COLO829 (cell line): ENCODE measurements at regions not wholly inside any gene's neighbourhood (a gene's known extent, or its start where the extent isn't known, plus 50 kb on each side); places are given as distances from the start of the nearest gene placed in this dataset.
"Not testable (repeated sequence)": the region's sequence is repeated elsewhere in the genome, so short reads cannot be mapped to it uniquely, and the experiment has no call there.

Experiments used
- DNase-seq: peaks from one replicate; pipeline ENCODE4 v3.0.0; 2012; ENCODE audit warnings: low spot score

DNA sequence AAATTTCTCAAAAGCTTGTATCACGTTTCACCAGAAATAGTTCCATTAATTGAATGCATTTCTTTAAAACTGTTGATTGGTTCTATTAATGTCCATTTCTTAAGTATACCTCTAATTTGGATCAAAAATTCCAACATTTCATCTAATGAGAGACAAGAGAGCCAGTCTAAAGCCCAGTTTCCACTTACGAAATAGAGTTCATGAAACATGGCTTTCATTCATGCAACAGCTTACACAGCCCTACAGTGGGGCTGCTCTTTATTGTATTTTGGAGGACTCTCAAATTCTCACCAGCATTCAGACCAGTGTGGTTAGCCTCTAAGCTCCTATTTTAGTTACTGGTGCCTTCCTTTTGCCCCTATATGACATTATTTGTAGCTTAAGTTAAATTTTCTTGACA lies 566.9 kb upstream of the RGMB start:
- DNase-seq: no peak

DNA sequence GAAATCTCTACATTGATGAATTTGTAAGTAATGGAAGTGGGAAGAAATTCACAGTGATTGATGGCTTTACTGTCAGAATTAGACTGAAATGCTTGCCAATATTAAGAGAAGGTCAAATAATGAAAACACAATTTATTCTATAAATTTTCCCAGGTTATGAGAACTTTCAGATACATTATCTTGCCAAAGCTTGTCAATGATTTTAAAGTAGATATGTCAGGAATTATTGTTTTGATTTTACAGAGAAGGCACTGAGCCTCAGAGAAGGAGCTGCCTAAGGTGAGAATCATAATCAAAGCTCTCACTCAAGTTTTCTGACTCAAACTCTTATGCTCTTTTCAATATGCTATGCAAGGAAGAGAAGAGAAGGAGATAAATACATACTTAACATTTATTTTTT lies 564.0 kb upstream of the RGMB start:
- DNase-seq: no peak

DNA sequence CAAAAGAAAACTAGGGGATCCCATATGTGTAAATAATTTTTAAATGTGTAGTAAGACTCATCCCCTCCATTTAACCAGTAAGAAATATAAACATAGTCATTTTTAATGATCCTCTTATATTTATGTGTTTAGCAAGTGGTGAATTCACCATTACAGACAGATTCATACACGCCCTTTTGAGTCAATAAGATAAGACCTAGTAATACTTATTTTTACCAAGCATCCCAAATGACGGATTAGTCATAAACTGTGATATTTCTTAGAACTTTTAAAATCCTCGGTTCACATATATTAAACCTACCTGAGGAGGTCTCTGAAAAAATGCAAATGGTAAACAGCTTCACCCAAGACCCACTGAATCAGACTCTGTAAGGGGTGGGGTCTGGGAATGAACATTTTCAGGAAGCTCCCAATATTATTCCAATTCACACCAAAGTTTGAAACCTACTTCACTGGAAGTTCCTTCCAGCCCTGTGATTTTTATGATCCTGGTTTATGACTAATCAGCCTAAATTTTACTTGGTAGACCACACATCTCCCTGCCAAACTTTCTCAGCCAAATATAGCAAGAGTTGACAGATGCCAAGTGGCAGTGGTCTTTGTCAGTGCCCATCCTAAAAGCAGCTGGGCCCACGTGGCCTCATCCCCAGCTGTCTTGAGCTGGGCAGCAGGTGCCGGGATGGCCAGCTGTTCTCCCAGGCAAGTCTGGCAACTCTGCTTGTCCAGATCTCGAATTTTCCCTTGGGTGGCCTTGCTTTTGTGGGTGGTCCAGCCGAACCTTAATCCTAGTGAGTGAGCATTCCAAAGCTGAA lies 559.0 kb upstream of the RGMB start:
- DNase-seq: no peak

DNA sequence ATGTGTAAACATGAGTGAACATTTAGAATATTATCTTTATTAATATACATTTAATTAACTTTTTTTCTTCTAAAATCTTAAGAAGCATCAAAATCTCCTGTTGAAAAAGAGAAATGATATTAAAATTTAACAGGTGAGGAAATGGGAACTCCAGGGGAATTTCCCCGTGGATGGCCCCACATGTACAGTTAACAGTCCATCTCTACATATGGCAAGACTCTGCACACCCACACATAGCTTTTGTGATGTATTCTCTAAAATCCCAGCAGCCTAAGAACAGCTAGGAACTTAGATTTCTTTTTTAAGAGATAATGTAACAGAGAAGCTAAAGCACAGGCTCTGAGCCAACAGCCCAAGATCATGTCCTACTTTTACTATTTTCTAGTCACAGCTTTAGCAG lies 556.3 kb upstream of the RGMB start:
- DNase-seq: no peak

DNA sequence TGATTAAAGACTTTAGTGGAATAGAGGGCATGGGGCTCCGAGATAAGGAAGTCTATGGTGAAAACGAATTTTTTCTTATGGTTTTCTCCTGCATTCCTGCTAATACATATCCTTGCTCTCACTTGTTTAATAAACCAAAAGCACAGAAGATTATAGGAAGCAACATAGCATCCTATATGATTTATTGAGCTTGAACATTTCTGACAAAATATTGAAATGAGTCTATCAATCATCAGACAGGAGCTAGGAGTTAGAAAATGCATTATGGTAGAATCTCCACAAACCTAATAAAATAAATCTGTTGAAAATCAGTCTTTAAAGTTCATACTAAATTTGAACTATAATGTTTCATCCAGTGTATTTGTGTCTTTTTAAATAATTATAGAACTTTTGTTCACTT lies 554.6 kb upstream of the RGMB start:
- DNase-seq: no peak

DNA sequence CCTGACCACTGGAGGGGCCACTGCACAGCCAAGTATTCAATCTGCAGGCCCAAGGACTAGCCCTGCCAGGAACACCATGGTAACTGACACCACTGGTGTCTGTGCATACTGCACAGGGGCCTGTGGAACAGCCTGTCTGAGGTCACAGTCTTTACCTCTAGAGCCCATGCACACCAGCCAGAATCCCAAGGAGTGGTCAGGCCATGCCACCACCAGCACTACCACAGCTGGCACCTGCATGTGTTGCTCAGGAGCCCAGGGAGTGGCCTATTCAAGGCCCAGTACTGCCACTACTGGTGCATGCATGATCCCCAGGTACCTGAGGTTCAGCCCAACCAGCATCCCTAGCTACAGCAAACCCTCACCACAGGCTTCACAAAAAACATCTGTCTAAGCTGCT lies 546.0 kb upstream of the RGMB start:
- DNase-seq: no peak

DNA sequence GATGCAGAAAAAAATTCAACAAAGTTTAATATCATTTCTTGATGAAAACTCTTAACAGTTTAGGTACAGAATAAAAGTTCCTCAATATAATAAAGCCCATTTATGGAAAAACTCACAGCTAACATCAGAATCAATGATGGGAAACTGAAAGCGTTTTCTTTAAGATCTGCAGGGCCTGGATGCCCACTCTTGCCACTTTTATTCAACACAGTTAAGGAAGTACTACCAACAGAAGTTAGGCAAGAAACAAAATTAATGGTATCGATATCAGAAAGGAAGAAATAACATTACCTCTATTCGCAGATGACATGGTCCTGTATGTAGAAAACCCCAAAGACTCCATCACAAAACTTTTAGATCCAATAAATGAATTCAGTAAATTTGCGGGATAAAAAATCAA lies 542.4 kb upstream of the RGMB start:
- no peak for DNase-seq

DNA sequence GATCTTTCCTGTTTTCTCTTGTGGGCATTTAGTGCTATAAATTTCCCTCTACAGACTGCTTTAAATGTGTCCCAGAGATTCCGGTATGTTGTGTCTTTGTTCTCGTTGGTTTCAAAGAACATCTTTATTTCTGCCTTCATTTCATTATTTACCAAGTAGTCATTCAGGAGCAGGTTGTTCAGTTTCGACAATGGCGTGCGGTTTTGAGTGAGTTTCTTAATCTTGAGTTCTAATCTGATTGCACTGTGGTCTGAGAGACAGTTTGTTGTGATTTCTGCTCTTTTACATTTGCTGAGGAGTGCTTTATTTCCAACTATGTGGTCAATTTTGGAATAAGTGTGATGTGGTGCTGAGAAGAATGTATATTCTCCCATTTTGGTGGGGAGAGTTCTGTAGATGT lies 535.7 kb upstream of the RGMB start:
- not testable (repeated sequence) for DNase-seq

DNA sequence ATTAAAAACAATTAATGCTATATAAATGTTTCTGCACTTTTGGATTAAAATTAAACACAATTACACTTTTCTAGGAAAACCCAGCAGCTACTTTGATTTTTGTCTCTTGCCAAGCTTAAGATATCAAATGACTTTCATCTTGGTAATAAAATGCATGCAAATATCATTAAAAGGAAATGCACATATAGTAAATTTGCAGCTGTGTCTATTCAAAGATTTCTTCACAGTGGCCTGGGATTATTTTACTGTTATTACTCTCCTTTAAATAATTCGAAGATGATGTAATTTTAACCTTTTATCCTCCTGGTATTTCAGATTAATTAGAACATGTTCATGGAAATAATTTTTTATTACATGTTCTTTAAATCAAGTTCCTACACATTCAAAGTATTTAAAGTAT lies 529.5 kb upstream of the RGMB start:
- no peak for DNase-seq

DNA sequence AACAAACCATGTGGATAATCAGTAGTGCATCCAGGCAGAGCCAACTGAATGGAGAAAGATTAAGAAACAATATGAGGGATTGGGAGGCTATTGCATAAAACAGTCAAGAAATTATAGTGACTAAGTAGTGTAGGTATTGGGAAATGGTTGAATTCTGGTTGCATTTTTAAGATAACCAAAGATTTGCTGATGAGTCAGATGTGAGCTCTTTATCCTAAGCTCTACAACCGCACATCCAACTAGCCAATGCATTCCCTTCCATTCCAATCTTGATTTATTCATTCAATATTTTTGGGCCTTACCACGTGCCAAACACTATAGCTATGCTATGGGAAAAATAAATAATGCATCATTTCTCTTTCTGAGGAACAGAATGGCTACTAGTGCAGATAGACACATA lies 524.5 kb upstream of the RGMB start:
- DNase-seq: no peak

DNA sequence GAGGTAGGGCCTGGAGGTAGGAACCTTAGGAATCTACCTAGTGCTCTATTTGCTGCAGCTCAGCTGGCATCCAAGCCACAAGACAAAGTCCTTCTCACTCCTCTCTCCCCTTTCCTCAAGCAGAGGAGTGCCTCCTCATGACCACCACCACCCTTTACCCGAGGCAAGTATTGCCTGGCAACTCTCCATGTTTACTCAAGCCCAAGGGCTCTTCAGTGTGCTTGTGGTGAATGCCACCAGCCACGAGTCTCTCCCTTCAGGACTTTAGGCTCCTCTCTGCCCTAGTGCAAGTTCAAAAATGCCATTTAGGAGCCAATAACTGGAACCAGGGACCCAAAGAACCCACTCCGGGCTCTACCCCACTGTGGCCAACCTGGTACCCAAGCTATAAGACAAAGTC lies 514.5 kb upstream of the RGMB start:
- no peak for DNase-seq

DNA sequence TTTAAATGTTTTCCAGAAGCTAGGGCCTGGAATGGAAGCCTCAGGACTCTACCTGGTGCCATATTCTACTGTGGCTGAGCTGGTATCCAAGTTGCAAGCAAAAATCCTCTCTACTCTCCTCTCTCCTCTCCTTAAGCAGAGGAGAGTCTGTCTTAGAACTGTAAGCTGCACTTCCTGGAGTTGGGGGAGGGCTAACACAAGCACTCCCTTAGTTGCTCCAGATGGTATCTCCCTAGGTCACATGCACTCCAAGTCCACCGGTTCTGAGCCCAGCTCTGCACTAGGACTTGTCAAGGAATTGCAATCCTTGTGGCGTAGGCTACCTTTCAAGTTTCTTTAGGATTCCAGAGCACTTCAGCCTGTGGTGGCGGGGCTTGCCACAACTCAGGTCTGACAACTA lies 513.9 kb upstream of the RGMB start:
- DNase-seq: no peak

DNA sequence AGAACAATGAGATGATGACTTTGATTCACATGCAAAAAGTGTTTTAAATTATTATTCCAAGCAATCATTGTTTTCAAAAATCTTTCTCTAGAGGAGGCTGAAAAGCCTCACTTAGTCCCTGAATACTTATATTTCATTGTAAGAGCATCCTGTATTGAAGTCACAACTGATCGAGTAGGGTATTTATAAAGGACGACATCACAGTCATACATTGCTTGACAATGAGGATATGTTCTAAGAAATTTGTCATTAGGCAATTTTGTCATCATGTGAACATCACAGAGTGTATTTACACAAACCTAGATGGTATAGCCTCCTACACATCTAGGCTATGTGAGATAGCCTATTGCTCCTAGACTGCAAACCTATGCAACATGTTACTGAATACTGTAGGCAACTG lies 510.4 kb upstream of the RGMB start:
- no peak for DNase-seq

DNA sequence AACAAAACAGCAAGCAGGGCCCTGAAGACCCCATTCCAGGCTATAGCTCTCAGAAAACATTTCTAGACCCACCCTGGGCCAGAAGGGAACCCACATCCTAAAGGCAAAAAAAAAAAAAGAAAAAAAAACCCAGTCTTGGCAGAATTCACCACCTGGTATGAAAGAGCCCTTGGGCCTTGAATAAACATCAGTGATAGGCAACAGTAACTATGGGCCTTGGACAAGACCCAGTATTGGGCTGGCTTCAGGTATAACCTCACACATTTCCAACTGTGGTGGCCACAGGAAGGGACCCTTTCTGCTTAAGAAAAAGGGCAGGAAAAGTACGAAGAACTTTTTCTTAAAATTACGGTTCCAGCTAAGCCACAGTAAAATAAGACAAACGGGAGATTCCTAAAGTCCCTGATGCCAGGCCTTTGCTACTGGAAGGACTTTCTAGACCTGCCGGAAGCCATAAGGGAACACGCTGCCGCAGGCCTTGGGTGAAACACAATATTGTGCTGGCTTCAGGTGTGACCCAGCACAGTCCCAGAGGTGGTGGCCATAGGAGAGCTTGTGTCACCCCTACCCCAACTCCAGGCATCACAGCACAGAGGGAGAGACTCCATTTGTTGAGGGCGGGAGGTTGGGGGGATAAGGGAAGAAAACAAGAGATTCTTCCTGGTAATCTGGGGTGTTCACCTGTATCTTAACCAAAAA lies 505.2 kb upstream of the RGMB start:
- no peak for DNase-seq

DNA sequence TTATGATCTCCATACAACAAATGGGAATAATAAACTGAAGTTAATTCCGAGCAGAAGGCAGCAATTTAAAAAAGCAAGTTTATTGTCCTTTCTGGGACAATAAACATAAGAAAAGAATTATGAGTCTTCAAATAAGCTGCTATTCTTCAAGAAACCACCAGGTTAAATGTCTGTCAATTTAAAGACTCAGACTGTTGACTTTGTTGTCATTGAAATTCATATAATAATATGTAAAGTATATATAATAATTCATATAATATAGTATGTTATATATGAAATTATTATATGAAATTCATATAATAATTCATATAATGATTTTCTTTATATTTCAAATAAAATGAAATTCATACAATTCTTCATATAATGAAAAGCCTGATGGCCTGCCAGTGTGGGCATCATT lies 497.5 kb upstream of the RGMB start:
- DNase-seq: no peak

DNA sequence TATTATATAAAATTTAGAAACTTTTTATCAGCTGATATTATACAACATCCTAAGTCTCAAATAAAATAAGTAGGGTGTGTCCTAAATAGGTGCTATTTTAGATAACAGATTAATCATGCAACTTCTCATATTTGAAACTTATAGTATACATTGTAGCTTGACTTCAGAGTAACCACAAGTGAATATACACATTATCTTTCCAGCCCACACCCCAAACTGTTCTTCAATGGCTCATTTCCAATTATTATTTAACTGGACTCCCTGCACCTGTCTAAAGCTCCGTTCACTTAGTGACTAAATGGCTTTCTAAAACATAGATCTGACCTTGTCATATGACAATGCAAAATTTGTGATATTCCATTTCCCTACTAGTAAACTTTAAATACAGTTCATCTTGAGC lies 490.9 kb upstream of the RGMB start:
- no peak for DNase-seq

DNA sequence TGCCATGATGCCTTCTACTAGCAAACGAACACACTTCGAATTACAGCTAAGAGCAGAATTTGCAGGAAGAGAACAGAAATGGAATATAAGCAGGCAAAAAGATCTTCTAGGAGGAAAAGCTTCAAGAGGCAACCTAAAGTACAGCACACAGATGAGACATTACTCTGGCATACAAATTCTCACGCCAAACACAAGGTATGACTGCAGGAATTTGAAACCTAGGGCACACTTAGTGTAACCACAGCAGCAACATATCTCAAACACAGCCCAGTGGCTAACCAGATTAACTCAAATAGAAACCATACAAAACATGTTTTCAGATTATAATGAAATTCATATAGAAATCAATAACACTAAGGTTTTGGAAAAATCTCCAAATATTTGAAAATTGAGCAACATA lies 481.0 kb upstream of the RGMB start:
- no peak for DNase-seq

DNA sequence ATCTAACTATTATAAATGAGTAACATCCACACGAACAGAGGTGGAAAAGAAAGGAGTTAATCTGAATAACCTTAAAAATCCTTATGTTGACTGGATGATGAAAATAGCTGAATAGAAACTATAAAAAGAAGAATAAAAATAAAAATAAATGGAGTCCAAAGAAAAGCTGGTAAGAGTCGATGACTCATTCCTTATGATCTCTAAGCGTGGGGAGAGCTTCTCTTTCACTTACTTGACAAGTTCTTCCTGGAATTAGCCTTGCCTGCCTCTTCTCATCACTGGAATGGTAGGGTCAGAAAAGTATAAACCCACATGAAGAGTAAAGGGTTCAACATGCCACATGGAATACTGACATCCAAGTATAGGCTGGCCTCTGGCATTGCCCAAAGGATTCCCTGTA lies 477.0 kb upstream of the RGMB start:
- peak; percentile 31 for DNase-seq

DNA sequence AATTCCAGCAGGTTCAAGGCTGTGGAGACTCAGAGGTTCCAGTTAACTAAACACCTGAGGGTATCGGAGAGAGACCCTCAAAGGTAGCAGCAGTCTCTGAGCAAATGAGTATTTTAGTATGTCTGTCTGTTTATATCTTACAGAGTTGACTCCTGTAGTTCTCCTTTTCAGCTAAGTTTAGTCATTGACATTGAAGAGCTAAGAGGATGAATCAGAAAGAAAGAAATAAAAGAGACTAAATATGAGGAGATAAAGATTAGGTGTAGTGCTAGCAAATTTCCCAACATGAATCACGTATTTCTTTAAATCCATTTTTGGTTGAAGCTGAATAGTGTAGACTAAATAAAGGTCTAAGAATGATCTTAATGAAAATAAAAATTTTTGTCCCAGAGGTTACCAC lies 474.0 kb upstream of the RGMB start:
- DNase-seq: no peak

DNA sequence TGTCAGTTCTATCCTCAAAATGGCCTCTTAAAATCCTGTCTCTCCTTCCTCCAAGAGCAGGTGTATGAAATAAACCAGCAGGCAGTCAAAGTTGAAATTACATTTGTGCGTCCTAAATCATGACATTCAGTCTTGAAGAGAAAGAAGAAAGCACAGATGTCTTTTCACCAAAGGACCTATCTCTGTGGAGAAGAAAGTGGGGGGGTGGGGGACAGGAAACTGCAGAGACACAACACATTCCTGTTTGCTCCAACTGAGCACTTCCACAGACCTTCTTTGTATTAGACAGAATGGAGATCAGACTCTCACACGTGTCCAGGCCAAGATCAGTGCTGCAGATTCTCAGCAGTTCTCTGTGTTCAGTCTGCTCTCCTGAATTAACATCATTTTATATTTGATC lies 471.9 kb upstream of the RGMB start:
- DNase-seq: peak; percentile 29

DNA sequence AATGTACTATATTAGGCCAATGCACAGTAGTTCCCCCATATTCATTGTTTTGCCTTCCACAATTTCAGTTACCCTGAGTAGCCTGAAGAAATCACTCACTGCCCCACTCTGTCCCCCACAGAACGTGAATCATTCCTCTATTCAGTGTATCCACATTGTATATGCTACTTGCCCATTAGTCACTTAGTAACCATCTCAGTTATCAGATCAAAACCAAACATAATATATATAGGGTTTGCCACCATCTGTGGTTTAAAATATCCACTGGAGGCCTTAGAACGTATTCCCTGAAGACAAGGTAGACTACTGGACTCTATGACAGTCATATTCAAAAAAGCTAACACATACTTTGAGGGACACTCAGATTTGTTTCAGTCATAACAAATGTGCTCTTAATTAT lies 465.7 kb upstream of the RGMB start:
- no peak for DNase-seq

DNA sequence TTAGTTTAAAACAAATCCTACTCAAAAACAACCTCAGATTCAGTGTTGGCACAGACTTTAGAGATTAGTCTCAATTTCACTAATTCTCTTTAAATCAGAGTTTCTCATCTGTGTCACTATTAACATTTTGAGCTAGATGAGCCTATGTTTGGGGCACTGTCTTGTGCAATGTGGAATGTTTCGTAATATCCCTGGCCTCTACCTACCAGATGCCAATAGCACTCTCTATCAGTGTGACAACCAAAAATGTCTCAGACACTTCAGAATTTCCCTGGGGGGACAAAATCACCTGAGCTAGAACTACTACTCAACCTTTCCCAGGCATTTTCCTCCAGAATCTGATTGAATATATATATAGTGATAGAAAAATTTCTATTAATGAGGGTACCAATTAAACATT lies 465.2 kb upstream of the RGMB start:
- no peak for DNase-seq

DNA sequence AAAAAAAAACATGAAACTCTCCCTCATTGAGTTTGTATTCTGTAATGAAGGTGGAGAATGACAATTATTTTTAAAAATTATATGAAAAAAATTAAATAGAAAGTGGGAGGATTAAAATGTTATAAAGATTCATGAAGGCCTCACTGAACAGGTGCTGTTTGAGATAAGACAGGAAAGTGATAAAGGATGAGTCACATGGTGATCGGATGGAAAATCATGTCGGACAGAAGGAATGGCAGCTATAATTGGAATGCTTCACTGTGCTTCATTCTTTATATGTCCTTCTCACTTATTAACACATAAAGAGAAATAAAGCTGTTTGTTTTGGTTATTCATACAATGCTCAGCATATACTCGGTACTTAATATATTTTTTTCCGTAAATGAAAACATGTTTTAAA lies 464.5 kb upstream of the RGMB start:
- no peak for DNase-seq
